Transverse colon (tissue), 4 donors: ENCODE measurements at regions not wholly inside any gene's neighbourhood (a gene's known extent, or its start where the extent isn't known, plus 50 kb on each side); places are given as distances from the start of the nearest gene placed in this dataset.

Source experiments
- DNase-seq: peaks from one replicate; pipeline ENCODE4 v3.0.0-alpha.2; 2019
- H3K27ac ChIP-seq, 4 donors: fragments of 200-600 bp; sonication (generic); 2 replicates each; pipeline ENCODE4 v1.5.1; 2016 to 2018; ENCODE audit warnings: inconsistent platforms in 4 of 4
- H3K27me3 ChIP-seq: fragments of 200-600 bp; sonication (generic); 2 replicates; pipeline ENCODE4 v1.5.1; 2017; ENCODE audit warnings: inconsistent platforms
- H3K36me3 ChIP-seq, 4 donors: fragments of 200-600 bp; sonication (generic); 2 replicates each; pipeline ENCODE4 v1.5.1; 2017 to 2019; ENCODE audit warnings: inconsistent platforms in 4 of 4
- H3K4me1 ChIP-seq, 4 donors: fragments of 200-600 bp; sonication (generic); 2 replicates each; pipeline ENCODE4 v1.5.1; 2017 to 2020; ENCODE audit warnings: inconsistent platforms in 4 of 4
- H3K4me3 ChIP-seq, 4 donors: fragments of 200-600 bp; sonication (generic); 1 replicate in 1 of 4; 2 replicates in 3 of 4; pipeline versions ENCODE4 v1.5.1 to v1.6.1; 2017 to 2019; ENCODE audit warnings: inconsistent platforms in 4 of 4
- H3K9me3 ChIP-seq, 2 donors: fragments of 200-600 bp; sonication (generic); 2 replicates each; pipeline ENCODE4 v1.5.1; 2017 to 2019; ENCODE audit warnings: inconsistent platforms in 2 of 2
- EP300 ChIP-seq: sonication (generic); formaldehyde crosslinking; IDR thresholded peaks from one replicate; pipeline ENCODE4 v1.6.1; 2017; ENCODE audit warnings: antibody characterized with exemption, low read depth
- POLR2A ChIP-seq: fragments of 450-650 bp; IDR thresholded peaks from one replicate; pipeline ENCODE4 v1.6.1; 2016; ENCODE audit warnings: antibody characterized with exemption, mild to moderate bottlenecking, moderate library complexity
- POLR2AphosphoS5 ChIP-seq, 3 donors: sonication (generic); formaldehyde crosslinking; IDR thresholded peaks; one replicate each; pipeline ENCODE4 v1.6.1; 2016; ENCODE audit warnings: antibody characterized with exemption in 3 of 3
- WGBS, 2 donors: methylation state at CpG; one replicate each; pipeline ENCODE4 v1.1.5; 2018; ENCODE audit warnings: low coverage in 1 of 2; 5-methylcytosine and 5-hydroxymethylcytosine counted together
- in situ Hi-C, 4 donors: fragments of 200-750 bp; cut with MboI; loops; one replicate each; pipeline versions ENCODE4 v1.15.0 to v1.15.1; 2017; ENCODE audit warnings: low sequenced_read_pairs in 3 of 4, low pct_ligation_motif_present in 1 of 4, low pct_unique_long_range_greater_than_20kb in 1 of 4
- intact Hi-C: fragments of 100-400 bp; cut with DNase I; formaldehyde crosslinking; loops from one replicate; pipeline ENCODE4 v1.15.1; 2023; ENCODE audit warnings: low total_unique reads
- TF ChIP-seq, protein P1 (sequence below), 5 experiments: fragments of 200-600 bp in 3 of 5; fragments of 450-650 bp in 2 of 5; sonication (generic) in 3 of 5; IDR thresholded peaks; 1 replicate in 2 of 5; 2 replicates in 3 of 5; pipeline ENCODE4 v1.5.1; 2016 to 2017; ENCODE audit warnings: antibody characterized with exemption in 5 of 5, inconsistent platforms in 3 of 5, mild to moderate bottlenecking in 2 of 5, moderate library complexity in 1 of 5

DNA sequence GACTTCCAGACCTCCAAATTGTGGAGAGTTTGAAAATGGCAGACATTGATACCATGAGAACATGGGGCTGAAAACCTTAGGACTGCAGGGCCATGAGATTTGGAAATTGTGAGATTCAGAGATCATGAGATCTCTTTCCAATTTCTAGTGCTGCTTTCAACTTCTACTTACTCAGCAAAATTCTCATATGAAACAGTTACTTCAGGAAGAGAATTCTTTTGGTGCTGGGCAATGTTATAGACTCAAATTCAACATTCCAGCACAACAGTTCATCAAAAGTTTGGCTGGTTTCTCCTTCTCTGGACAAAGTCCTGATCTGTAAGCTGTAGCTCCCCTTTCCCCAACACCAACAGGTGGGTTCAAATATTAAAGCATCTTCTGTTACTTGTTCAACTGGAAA lies 506.9 kb upstream of the NECTIN3 start:
- in situ Hi-C loops: no loop called here
- no peaks in the 10 kb centered on the region for H3K27me3 ChIP-seq
- H3K9me3 ChIP-seq: no peaks in the 10 kb centered on the region
- intact Hi-C loops: no loop called here
- no peak overlapping the region for H3K27ac ChIP-seq
- TF ChIP-seq POLR2AphosphoS5 (IDR thresholded peaks at IDR 0.05): no peak
- TF ChIP-seq, protein P1, sequence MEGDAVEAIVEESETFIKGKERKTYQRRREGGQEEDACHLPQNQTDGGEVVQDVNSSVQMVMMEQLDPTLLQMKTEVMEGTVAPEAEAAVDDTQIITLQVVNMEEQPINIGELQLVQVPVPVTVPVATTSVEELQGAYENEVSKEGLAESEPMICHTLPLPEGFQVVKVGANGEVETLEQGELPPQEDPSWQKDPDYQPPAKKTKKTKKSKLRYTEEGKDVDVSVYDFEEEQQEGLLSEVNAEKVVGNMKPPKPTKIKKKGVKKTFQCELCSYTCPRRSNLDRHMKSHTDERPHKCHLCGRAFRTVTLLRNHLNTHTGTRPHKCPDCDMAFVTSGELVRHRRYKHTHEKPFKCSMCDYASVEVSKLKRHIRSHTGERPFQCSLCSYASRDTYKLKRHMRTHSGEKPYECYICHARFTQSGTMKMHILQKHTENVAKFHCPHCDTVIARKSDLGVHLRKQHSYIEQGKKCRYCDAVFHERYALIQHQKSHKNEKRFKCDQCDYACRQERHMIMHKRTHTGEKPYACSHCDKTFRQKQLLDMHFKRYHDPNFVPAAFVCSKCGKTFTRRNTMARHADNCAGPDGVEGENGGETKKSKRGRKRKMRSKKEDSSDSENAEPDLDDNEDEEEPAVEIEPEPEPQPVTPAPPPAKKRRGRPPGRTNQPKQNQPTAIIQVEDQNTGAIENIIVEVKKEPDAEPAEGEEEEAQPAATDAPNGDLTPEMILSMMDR (IDR thresholded peaks at IDR 0.05): no peak
- TF ChIP-seq POLR2A: no peak
- TF ChIP-seq EP300: no peak
- no peak overlapping the region for H3K4me3 ChIP-seq
- H3K4me1 ChIP-seq: peaks cover 0 to 4% (median 0%) of the 10 kb centered on the region in 4 donors
- DNase-seq: no peak
- no peaks in the 10 kb centered on the region for H3K36me3 ChIP-seq

DNA sequence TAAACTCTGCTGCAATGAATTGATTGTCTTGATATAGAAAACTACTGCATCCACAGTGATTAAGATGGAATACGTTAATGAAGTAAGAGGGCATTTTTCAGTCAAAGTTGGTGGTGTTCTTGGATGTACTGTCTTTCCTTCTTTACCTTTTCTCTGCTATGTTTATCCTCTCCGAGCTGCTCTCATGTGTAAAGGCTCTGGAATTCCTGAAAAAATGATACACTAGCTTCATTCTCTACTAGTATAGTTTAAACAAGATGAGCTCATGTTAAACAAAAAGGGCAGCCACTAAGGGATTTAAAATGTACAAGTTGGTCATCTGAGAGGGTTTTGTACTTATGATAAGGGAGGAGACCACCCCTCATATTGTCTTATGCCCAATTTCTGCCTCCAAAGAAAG lies 504.6 kb upstream of the NECTIN3 start:
- H3K4me3 ChIP-seq: no peak overlapping the region
- intact Hi-C loops (no loop called here), in situ Hi-C loops (no loop called here)
- H3K4me1 ChIP-seq: peaks cover 0 to 4% (median 0%) of the 10 kb centered on the region in 4 donors
- H3K9me3 ChIP-seq: no peaks in the 10 kb centered on the region
- no peaks in the 10 kb centered on the region for H3K27me3 ChIP-seq
- DNase-seq: no peak
- no peaks in the 10 kb centered on the region for H3K36me3 ChIP-seq
- TF ChIP-seq POLR2AphosphoS5 (IDR thresholded peaks at IDR 0.05) (no peak), EP300 (no peak), POLR2A (no peak)
- TF ChIP-seq, protein P1 (IDR thresholded peaks at IDR 0.05): no peak
- H3K27ac ChIP-seq: no peak overlapping the region
- 66 to 71% methylated on average over 2 of the region's 2 CpGs for WGBS, 2 donors

DNA sequence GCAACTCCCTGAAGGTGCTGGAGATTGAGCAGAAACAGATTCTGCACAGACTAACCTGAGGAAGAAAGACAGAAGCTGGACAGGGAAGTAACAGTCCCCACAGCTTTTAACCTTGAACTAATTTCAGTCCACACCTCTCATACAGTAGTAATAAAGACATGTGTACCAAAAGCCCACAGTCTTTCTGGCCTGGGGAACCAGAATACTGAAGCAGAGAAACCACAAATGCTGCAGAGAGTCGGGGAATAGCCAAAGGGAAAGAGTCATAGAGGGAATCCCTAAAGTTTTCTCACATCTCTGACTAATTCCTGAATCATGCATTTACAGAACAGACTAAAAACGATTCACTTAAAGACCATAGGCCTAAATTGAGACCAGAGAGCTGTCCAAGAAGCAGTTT lies 503.4 kb upstream of the NECTIN3 start:
- 28 to 30% methylated on average over 2 of the region's 2 CpGs for WGBS, 2 donors
- no peak overlapping the region for H3K4me3 ChIP-seq
- no peak for DNase-seq
- intact Hi-C loops (no loop called here), in situ Hi-C loops (no loop called here)
- no peak overlapping the region for H3K27ac ChIP-seq
- H3K27me3 ChIP-seq: no peaks in the 10 kb centered on the region
- TF ChIP-seq, protein P1 (IDR thresholded peaks at IDR 0.05): no peak
- no peak for TF ChIP-seq POLR2A
- TF ChIP-seq EP300: no peak
- TF ChIP-seq POLR2AphosphoS5 (IDR thresholded peaks at IDR 0.05): no peak
- peaks cover 0 to 4% (median 0%) of the 10 kb centered on the region in 4 donors for H3K4me1 ChIP-seq
- H3K9me3 ChIP-seq: no peaks in the 10 kb centered on the region
- no peaks in the 10 kb centered on the region for H3K36me3 ChIP-seq

DNA sequence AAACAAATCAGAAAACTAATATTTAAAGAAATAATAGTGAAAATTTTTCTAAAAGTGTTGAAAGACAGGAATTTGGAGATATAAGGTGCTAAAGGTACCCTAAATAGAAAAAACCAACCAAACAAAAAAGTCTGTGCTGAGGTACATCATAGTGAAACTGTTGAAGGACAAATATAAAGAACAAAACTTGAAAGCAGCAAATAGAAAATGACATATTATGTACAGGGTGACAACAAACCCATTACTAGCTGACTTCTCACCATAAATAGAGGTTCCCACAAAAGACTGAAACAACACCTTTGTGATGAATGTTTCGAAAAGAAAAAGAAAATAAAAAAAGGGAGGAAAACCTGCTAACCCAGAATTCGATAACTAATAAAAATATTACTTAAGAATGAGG lies 502.5 kb upstream of the NECTIN3 start:
- in situ Hi-C loops: no loop called here
- 68 to 74% methylated on average over 2 of the region's 2 CpGs for WGBS, 2 donors
- no peak overlapping the region for H3K27ac ChIP-seq
- DNase-seq: no peak
- H3K4me3 ChIP-seq: no peak overlapping the region
- H3K36me3 ChIP-seq: no peaks in the 10 kb centered on the region
- H3K4me1 ChIP-seq: peaks cover 0 to 4% (median 0%) of the 10 kb centered on the region in 4 donors
- H3K9me3 ChIP-seq: no peaks in the 10 kb centered on the region
- no peaks in the 10 kb centered on the region for H3K27me3 ChIP-seq
- intact Hi-C loops: no loop called here
- no peak for TF ChIP-seq POLR2AphosphoS5 (IDR thresholded peaks at IDR 0.05)
- no peak for TF ChIP-seq POLR2A
- no peak for TF ChIP-seq EP300
- TF ChIP-seq, protein P1 (IDR thresholded peaks at IDR 0.05): no peak
